H1 (cell line): ENCODE measurements at regions not wholly inside any gene's neighbourhood (a gene's known extent, or its start where the extent isn't known, plus 50 kb on each side); places are given as distances from the start of the nearest gene placed in this dataset.

Experiments used
- CTCF ChIA-PET: fragments of 300-600 bp; sonication (Branson Sonifier 250); formaldehyde crosslinking; loops from one replicate; lab custom pipeline; 2021; ENCODE audit not compliant: partially characterized antibody; lab: Charles Lee
- POLR2A ChIA-PET: fragments of 300-600 bp; sonication (Branson Sonifier 250); formaldehyde crosslinking; loops from one replicate; lab custom pipeline; 2021; ENCODE audit warnings: inconsistent platforms; ENCODE audit not compliant: partially characterized antibody; lab: Charles Lee
- DNase-seq, 2 experiments: peaks; one replicate each; pipeline versions ENCODE4 v3.0.0 to v3.0.0-alpha.2; 2010 to 2022; ENCODE audit warnings: low spot score in 2 of 2, low read depth in 1 of 2, mixed read lengths in 1 of 2
- FAIRE-seq: peaks from 2 replicates; lab custom pipeline; 2011; peaks lifted over from hg19 to GRCh38; lab: Jason Lieb, UNC
- H2AFZ ChIP-seq: 2 replicates; pipeline ENCODE4 v1.8.1; 2012; ENCODE audit warnings: low read length, inconsistent platforms
- H2AK5ac ChIP-seq: 2 replicates; pipeline ENCODE4 v1.6.1; 2013; ENCODE audit warnings: low read depth, low read length
- H2BK120ac ChIP-seq: replicated peaks from 2 replicates; pipeline ENCODE3; 2013; ENCODE audit warnings: low read depth, low read length, inconsistent platforms
- H2BK12ac ChIP-seq: 2 replicates; pipeline ENCODE4 v1.6.1; 2013; ENCODE audit warnings: low read depth, low read length
- H2BK15ac ChIP-seq: 2 replicates; pipeline ENCODE4 v1.6.1; 2013; ENCODE audit warnings: low read length
- H2BK20ac ChIP-seq: 2 replicates; pipeline ENCODE4 v1.6.1; 2013; ENCODE audit warnings: low read length
- H2BK5ac ChIP-seq: 2 replicates; pipeline ENCODE4 v1.6.1; 2013; ENCODE audit warnings: low read depth, low read length
- H3K14ac ChIP-seq: 2 replicates; pipeline ENCODE4 v1.6.1; 2013; ENCODE audit warnings: inconsistent platforms; ENCODE audit not compliant: insufficient read length
- H3K18ac ChIP-seq: 2 replicates; pipeline ENCODE4 v1.6.1; 2013; ENCODE audit warnings: low read length; ENCODE audit errors: extremely low read depth
- H3K23ac ChIP-seq: 2 replicates; pipeline ENCODE4 v1.6.1; 2013; ENCODE audit warnings: inconsistent platforms; ENCODE audit not compliant: insufficient read length
- H3K23me2 ChIP-seq: 2 replicates; pipeline ENCODE4 v1.6.1; 2013; ENCODE audit warnings: low read depth, low read length
- H3K27ac ChIP-seq: 2 replicates; pipeline ENCODE4 v1.6.1; 2011; ENCODE audit warnings: low read depth, low read length, inconsistent platforms
- H3K27me3 ChIP-seq, 4 experiments: replicated peaks in 1 of 4; 1 replicate in 1 of 4; 2 replicates in 3 of 4; pipeline versions ENCODE4 v1.6.1 to v1.8.1; 2011 to 2013; ENCODE audit warnings: low read length in 3 of 4, mild to moderate bottlenecking in 3 of 4, inconsistent platforms in 2 of 4, mixed read lengths in 2 of 4, moderate library complexity in 1 of 4; ENCODE audit not compliant: control insufficient read depth in 3 of 4, insufficient read depth in 3 of 4; ENCODE audit errors: extremely low read depth in 1 of 4
- H3K36me3 ChIP-seq, 4 experiments: 2 replicates each; pipeline versions ENCODE4 v1.6.1 to v1.8.1; 2011 to 2013; ENCODE audit warnings: mild to moderate bottlenecking in 4 of 4, low read length in 3 of 4, moderate library complexity in 2 of 4, control low read depth in 1 of 4, inconsistent platforms in 1 of 4; ENCODE audit not compliant: insufficient read depth in 4 of 4, control insufficient read depth in 2 of 4
- H3K4ac ChIP-seq: replicated peaks from 2 replicates; pipeline ENCODE3; 2013; ENCODE audit warnings: low read length, low read depth, mixed read lengths, inconsistent platforms; ENCODE audit not compliant: insufficient read length
- H3K4me1 ChIP-seq, 4 experiments: replicated peaks in 1 of 4; 1 replicate in 1 of 4; 2 replicates in 3 of 4; pipeline versions ENCODE4 v1.6.1 to v1.8.1; 2011 to 2013; ENCODE audit warnings: low read length in 3 of 4, inconsistent platforms in 2 of 4, mixed read lengths in 1 of 4; ENCODE audit not compliant: insufficient read depth in 4 of 4, control insufficient read depth in 3 of 4
- H3K4me2 ChIP-seq, 2 experiments: 2 replicates each; pipeline versions ENCODE4 v1.6.1 to v1.8.1; 2011 to 2013; ENCODE audit warnings: low read depth in 2 of 2, low read length in 2 of 2, control low read depth in 1 of 2, inconsistent platforms in 1 of 2, mild to moderate bottlenecking in 1 of 2; ENCODE audit not compliant: insufficient read depth in 1 of 2
- H3K4me3 ChIP-seq, 4 experiments: fragments of 200-600, 300-600 bp in 1 of 4; sonication (generic), shearing (Covaris generic), sonication (Bioruptor Twin) in 1 of 4; 2 replicates each; pipeline versions ENCODE4 v1.5.1 to v1.8.1; 2011 to 2016; ENCODE audit warnings: low read length in 4 of 4, low read depth in 3 of 4, control low read depth in 2 of 4, inconsistent platforms in 2 of 4, mild to moderate bottlenecking in 2 of 4, mixed read lengths in 1 of 4, moderate library complexity in 1 of 4; ENCODE audit not compliant: insufficient read depth in 2 of 4; ENCODE audit errors: extremely low read depth in 1 of 4
- H3K56ac ChIP-seq: replicated peaks from 2 replicates; pipeline ENCODE3; 2013; ENCODE audit warnings: low read depth, mild to moderate bottlenecking, mixed read lengths, low read length, inconsistent platforms; ENCODE audit not compliant: insufficient read length
- H3K79me1 ChIP-seq: 2 replicates; pipeline ENCODE4 v1.6.1; 2013; ENCODE audit warnings: low read depth, low read length, control low read depth
- H3K79me2 ChIP-seq, 2 experiments: 2 replicates each; pipeline versions ENCODE4 v1.6.1 to v1.8.1; 2012 to 2013; ENCODE audit warnings: low read length in 2 of 2, mild to moderate bottlenecking in 2 of 2, inconsistent platforms in 1 of 2; ENCODE audit not compliant: insufficient read depth in 2 of 2, control insufficient read depth in 1 of 2
- H3K9ac ChIP-seq, 4 experiments: replicated peaks in 1 of 4; 1 replicate in 1 of 4; 2 replicates in 3 of 4; pipeline versions ENCODE4 v1.6.1 to v1.8.1; 2011 to 2013; ENCODE audit warnings: low read depth in 3 of 4, low read length in 3 of 4, control low read depth in 2 of 4, mild to moderate bottlenecking in 2 of 4, moderate library complexity in 2 of 4, inconsistent platforms in 1 of 4; ENCODE audit errors: extremely low read depth in 1 of 4
- H3K9me3 ChIP-seq, 2 experiments: 2 replicates each; pipeline versions ENCODE4 v1.6.1 to v1.8.1; 2012 to 2013; ENCODE audit warnings: mild to moderate bottlenecking in 2 of 2, moderate library complexity in 2 of 2, control low read depth in 1 of 2, inconsistent platforms in 1 of 2, low read depth in 1 of 2, low read length in 1 of 2, mixed read lengths in 1 of 2; ENCODE audit not compliant: insufficient read depth in 2 of 2
- H4K20me1 ChIP-seq, 2 experiments: replicated peaks in 1 of 2; 2 replicates each; pipeline versions ENCODE3 to v1.8.1; 2011 to 2013; ENCODE audit warnings: inconsistent platforms in 2 of 2, low read length in 2 of 2, mild to moderate bottlenecking in 1 of 2; ENCODE audit not compliant: insufficient read depth in 2 of 2, control insufficient read depth in 1 of 2
- H4K5ac ChIP-seq: 2 replicates; pipeline ENCODE4 v1.6.1; 2013; ENCODE audit warnings: low read length, low read depth, mixed read lengths, inconsistent platforms; ENCODE audit not compliant: insufficient read length
- H4K8ac ChIP-seq: 2 replicates; pipeline ENCODE4 v1.8.0; 2013; ENCODE audit warnings: mild to moderate bottlenecking, moderate library complexity, low read length, inconsistent platforms; ENCODE audit not compliant: insufficient read depth; ENCODE audit errors: extremely low read depth
- H4K91ac ChIP-seq: replicated peaks from 2 replicates; pipeline ENCODE3; 2013; ENCODE audit warnings: low read length, mixed read lengths, inconsistent platforms; ENCODE audit not compliant: insufficient read length
- CBX8 ChIP-seq: fragments of 300-800, 300-1000 bp; sonication (generic); IDR thresholded peaks from 2 replicates; pipeline ENCODE4 v1.7.1; 2016; ENCODE audit warnings: low read depth, low read length, borderline replicate concordance
- CHD1 ChIP-seq: IDR thresholded peaks from 2 replicates; pipeline ENCODE4 v1.6.1; 2012; ENCODE audit warnings: low read depth, low read length, improper control_type of control experiment
- E2F6 ChIP-seq: IDR thresholded peaks from 2 replicates; pipeline ENCODE4 v1.6.1; 2012; ENCODE audit warnings: inconsistent platforms
- EP300 ChIP-seq, 2 experiments: IDR thresholded peaks; 1 replicate in 1 of 2; 2 replicates in 1 of 2; pipeline ENCODE4 v1.6.1; 2011 to 2012; ENCODE audit warnings: low read depth in 2 of 2, low read length in 2 of 2, mild to moderate bottlenecking in 2 of 2, borderline replicate concordance in 1 of 2, inconsistent platforms in 1 of 2, moderate library complexity in 1 of 2
- HDAC2 ChIP-seq, 2 experiments: fragments of 300-600 bp in 1 of 2; sonication (generic) in 1 of 2; IDR thresholded peaks; 2 replicates each; pipeline ENCODE4 v1.6.1; 2011 to 2012; ENCODE audit warnings: low read depth in 2 of 2, low read length in 2 of 2, mild to moderate bottlenecking in 2 of 2, moderate library complexity in 2 of 2, borderline replicate concordance in 1 of 2, inconsistent platforms in 1 of 2
- POLR2A ChIP-seq, 2 experiments: IDR thresholded peaks; 1 replicate in 1 of 2; 2 replicates in 1 of 2; pipeline ENCODE4 v1.6.1; 2011; ENCODE audit warnings: low read depth in 2 of 2, low read length in 2 of 2, mild to moderate bottlenecking in 2 of 2; ENCODE audit errors: control extremely low read depth in 1 of 2
- POLR2AphosphoS5 ChIP-seq: IDR thresholded peaks from 2 replicates; pipeline ENCODE4 v1.6.1; 2011; ENCODE audit warnings: low read depth, low read length
- SP4 ChIP-seq: IDR thresholded peaks from 2 replicates; pipeline ENCODE4 v1.6.1; 2012; ENCODE audit warnings: low read length, inconsistent platforms
- TBP ChIP-seq: IDR thresholded peaks from 2 replicates; pipeline ENCODE4 v1.6.1; 2011; ENCODE audit warnings: low read depth, low read length, improper control_type of control experiment
- WGBS, 2 experiments: shearing (Covaris generic) in 1 of 2; methylation state at CpG; one replicate each; pipeline versions ENCODE4 v1.1.6 to v1.1.7; 2013 to 2015; ENCODE audit warnings: low lambda C conversion rate in 2 of 2, mixed read lengths in 2 of 2, inconsistent platforms in 1 of 2, low coverage in 1 of 2, missing lambda C conversion rate in 1 of 2; ENCODE audit not compliant: insufficient replicate concordance in 2 of 2, insufficient coverage in 1 of 2, insufficient read length in 1 of 2; ENCODE audit errors: extremely low coverage in 1 of 2, missing lambda C conversion rate in 1 of 2; 5-methylcytosine and 5-hydroxymethylcytosine counted together

DNA sequence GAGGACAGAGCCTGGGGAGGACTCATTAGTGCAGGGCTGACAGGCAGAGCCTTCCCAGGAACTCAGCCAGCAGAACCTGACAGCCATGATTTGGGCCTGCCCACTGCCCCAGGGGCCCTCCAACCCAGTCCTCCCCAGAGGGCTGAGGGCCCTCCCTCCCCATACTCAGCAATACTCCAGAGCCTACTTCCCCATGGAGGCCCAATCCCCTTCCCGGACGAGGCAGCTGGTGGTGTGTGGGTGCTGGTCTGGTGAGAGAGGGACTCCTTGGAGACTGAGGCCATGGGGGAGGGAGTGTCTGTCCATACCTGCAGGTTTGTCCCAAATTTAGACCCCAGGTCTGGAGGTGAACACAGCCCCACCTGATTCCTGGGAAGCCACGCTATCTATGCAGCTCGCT lies 120.9 kb upstream of the MLN start:
- no peaks in the 10 kb centered on the region for H3K23me2 ChIP-seq
- TF ChIP-seq POLR2A (IDR thresholded peaks at IDR 0.05; ENCODE audit: control extremely low read depth in 1 of 2, low read depth in 2 of 2, low read length in 2 of 2) = no peak
- TF ChIP-seq TBP = no peak
- TF ChIP-seq CBX8 = no peak
- TF ChIP-seq EP300 (IDR thresholded peaks at IDR 0.05; ENCODE audit: borderline replicate concordance in 1 of 2, low read depth in 2 of 2, low read length in 2 of 2) = no peak
- TF ChIP-seq E2F6 = no peak
- no peak for TF ChIP-seq HDAC2 (IDR thresholded peaks at IDR 0.05; ENCODE audit: borderline replicate concordance in 1 of 2, low read depth in 2 of 2, low read length in 2 of 2)
- no peak for TF ChIP-seq SP4
- no peak for TF ChIP-seq POLR2AphosphoS5
- no peak for TF ChIP-seq CHD1
- TF ChIP-seq, all 59 proteins: peak for 0
- H2AFZ ChIP-seq = no peak overlapping the region
- FAIRE-seq (no peak), DNase-seq (no peak)
- H3K14ac ChIP-seq = no peak overlapping the region
- peak overlapping the region; percentile 75; the same call in 1 of the 2 replicates for H2AK5ac ChIP-seq
- WGBS, 2 experiments = 97% methylated on average over 4 of the region's 4 CpGs; no CpG with 5 or more reads in 1 of the 2 experiments
- no peaks in the 10 kb centered on the region for H3K36me3 ChIP-seq
- no peaks in the 10 kb centered on the region for H3K79me1 ChIP-seq
- no peak overlapping the region for H3K4me2 ChIP-seq
- H3K9ac ChIP-seq = no peak overlapping the region
- no peaks in the 10 kb centered on the region for H3K79me2 ChIP-seq
- CTCF ChIA-PET = no interaction called here
- H3K56ac ChIP-seq = no peak overlapping the region
- no peak overlapping the region for H4K5ac ChIP-seq
- H4K8ac ChIP-seq = no peak overlapping the region; the same call in 1 of the 2 replicates
- no peak overlapping the region for H3K4ac ChIP-seq
- no peak overlapping the region for H3K23ac ChIP-seq
- H2BK5ac ChIP-seq = no peak overlapping the region
- H2BK120ac ChIP-seq = no peak overlapping the region
- no peak overlapping the region for H3K18ac ChIP-seq
- no peak overlapping the region for H4K91ac ChIP-seq
- POLR2A ChIA-PET = no interaction called here
- H2BK20ac ChIP-seq = no peak overlapping the region
- H3K4me1 ChIP-seq = peaks cover 0 to 14% (median 6%) of the 10 kb centered on the region in 4 experiments; a peak in 3 of 7 replicates
- H4K20me1 ChIP-seq = no peaks in the 10 kb centered on the region
- H3K9me3 ChIP-seq = no peaks in the 10 kb centered on the region
- H3K27ac ChIP-seq = no peak overlapping the region
- peaks cover 0 to 3% (median 0%) of the 10 kb centered on the region in 4 experiments; a peak in 2 of 7 replicates for H3K27me3 ChIP-seq
- no peak overlapping the region for H3K4me3 ChIP-seq
- H2BK15ac ChIP-seq = no peak overlapping the region
- no peak overlapping the region for H2BK12ac ChIP-seq
